GM20000 (cell line): ENCODE measurements at regions not wholly inside any gene's neighbourhood (a gene's known extent, or its start where the extent isn't known, plus 50 kb on each side); places are given as distances from the start of the nearest gene placed in this dataset.

Experiments
- DNase-seq: peaks from one replicate; pipeline ENCODE4 v3.0.0; 2012; ENCODE audit warnings: low spot score
- TF ChIP-seq, protein P1 (sequence below): IDR thresholded peaks from 2 replicates; pipeline ENCODE4 v1.5.1; 2012; ENCODE audit warnings: mild to moderate bottlenecking, control low read depth; ENCODE audit errors: extremely low read depth, missing control alignments

DNA sequence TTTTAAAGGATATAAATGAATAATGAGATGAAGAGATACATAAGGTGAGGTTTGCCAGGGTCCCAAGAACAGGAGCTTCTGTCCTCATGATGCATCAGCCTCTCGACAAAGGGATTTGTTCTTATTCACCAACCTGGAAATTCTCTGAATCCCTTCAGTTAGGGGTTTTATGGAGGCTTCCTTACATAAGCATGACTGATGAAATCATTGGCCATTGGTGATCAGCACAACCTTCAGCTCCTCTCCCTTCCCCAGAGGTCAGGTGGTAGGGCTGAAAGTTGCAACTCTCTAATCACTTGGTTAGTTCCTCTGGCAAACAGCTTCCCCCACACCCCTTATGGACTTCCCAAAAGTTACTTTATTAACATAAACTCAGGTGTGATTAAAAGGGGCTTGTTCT lies 222.0 kb downstream of the SPRY1 start:
- TF ChIP-seq, protein P1, sequence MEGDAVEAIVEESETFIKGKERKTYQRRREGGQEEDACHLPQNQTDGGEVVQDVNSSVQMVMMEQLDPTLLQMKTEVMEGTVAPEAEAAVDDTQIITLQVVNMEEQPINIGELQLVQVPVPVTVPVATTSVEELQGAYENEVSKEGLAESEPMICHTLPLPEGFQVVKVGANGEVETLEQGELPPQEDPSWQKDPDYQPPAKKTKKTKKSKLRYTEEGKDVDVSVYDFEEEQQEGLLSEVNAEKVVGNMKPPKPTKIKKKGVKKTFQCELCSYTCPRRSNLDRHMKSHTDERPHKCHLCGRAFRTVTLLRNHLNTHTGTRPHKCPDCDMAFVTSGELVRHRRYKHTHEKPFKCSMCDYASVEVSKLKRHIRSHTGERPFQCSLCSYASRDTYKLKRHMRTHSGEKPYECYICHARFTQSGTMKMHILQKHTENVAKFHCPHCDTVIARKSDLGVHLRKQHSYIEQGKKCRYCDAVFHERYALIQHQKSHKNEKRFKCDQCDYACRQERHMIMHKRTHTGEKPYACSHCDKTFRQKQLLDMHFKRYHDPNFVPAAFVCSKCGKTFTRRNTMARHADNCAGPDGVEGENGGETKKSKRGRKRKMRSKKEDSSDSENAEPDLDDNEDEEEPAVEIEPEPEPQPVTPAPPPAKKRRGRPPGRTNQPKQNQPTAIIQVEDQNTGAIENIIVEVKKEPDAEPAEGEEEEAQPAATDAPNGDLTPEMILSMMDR = no peak
- DNase-seq = no peak

DNA sequence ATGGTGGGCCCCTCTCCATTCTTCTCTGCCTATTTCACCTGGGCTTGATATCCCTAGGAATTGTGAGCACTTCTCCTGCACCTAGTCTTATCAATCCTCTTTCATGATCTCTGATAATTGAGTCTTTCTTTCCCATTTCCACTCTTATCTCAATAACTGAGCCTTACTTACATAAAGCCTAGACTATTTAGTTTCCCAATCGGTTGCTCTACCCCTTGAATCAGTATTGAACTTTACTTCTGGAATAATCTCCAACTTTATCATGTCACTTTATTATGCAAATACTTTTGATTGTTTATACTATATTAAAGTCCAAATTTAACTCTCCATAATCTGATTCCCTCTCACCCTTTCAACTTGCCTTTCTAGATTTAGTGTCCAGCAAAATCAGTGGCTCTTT lies 222.7 kb downstream of the SPRY1 start:
- DNase-seq = no peak
- TF ChIP-seq, protein P1 = no peak

DNA sequence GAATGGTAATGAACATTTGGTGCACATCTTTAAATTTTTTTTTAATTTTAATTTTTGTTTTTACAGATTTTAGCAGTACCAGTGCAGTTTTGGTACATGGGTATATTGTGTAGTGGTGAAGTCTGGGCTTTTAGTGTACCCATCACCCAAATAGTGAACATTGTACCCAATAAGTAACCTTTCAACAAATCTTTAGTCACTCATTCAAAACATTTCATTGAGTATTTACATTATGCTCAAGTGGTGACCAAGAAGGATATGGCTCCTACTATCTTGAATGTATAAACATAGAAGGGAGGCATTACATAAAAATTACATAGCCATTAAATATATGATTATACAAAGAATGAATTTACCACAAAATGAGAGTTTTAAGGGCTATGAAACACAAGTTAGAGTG lies 223.3 kb downstream of the SPRY1 start:
- TF ChIP-seq, protein P1 = no peak
- DNase-seq = no peak

DNA sequence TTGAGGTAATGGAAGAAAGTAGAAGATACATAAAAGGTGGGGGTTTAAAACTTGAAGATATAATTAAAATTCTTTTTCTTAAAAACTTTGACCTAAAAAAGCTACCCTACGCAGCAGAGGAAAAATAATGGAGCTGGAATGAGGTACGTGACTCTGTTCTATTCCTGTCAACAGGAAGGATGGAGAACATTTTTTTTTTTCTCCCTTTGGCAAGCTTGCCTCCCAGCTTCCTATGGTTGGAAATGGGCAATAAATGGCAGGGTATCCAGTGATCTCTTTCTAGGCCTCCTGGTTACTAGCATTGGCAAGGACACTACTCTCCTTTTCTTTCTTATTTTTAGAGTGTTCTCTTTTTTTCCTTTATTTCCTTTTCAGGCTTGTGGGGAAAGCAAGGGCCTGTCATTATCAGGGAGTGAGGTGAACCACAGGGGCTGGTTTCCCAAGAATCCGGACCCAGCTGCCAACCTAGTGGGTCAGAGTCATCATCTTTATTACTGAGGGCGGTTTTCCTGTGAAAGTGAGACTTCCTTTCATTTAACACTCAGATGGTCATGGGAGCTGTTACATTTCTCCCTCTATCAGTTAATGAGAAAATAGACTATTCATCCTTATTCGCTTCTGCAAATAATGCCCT lies 224.6 kb downstream of the SPRY1 start:
- DNase-seq = no peak
- TF ChIP-seq, protein P1 = no peak

DNA sequence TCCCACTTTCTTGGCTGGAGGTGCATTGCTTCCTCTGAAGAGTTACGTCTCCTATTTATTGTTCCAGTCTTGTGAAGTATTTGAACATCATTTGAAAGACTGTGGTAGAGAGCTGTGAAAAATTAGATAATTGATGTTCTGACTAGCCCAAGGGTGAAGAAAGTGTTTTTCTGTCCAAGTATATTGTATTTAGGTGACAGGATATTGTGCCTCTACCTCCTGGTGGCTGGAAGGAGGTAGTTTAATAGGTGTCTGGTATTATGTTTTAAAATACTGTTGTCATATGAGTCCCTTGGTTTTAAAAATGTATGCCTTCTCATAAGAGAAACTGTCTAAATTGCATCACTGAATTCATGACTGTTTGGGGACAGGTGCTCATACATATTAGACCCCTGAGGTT lies 226.0 kb downstream of the SPRY1 start:
- DNase-seq = no peak
- TF ChIP-seq, protein P1 = no peak

DNA sequence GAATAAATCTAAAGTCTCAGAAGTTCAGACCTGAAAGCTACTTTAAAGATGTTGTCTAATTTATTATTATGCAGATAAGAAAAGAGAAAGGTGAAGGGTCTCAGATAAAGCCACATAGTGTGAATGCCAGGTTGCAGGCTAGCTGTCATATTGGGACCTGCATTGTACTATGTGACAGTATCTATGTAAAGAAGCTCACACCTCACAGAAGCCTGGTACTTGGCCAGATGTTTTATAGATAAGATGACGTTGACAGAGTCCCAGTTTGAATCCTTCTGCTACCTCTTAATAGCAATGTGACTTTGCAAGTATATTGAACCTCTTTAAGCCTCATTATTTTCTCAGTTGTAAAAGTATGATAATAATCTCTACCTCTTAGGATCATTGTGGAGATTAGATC lies 227.0 kb downstream of the SPRY1 start:
- DNase-seq = no peak
- TF ChIP-seq, protein P1 = no peak

DNA sequence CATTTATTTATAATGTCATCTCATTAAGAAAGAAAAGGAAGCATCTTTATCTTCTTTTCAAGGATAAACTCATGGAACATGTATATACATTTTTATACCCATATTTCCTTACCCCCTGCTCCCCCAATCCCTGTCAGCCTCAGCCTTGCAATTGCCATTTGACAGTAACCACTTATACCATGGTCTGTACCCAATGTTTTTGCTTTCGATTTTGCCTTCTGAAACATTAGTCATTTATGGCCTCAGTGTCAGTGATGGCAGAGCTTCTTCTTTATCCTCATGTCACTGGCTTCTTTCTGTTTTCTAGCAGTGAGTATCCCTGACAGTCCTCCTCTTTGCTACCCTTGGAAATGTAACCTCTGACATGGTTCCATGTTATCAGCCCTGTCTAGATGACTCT lies 228.4 kb downstream of the SPRY1 start:
- TF ChIP-seq, protein P1 = no peak
- DNase-seq = no peak
